ENCODE measurements at regions not wholly inside any gene's neighbourhood (a gene's known extent, or its start where the extent isn't known, plus 50 kb on each side); places are given as distances from the start of the nearest gene placed in this dataset.
"Not testable (repeated sequence)": the region's sequence is repeated elsewhere in the genome, so short reads cannot be mapped to it uniquely, and the experiment has no call there.

DNA sequence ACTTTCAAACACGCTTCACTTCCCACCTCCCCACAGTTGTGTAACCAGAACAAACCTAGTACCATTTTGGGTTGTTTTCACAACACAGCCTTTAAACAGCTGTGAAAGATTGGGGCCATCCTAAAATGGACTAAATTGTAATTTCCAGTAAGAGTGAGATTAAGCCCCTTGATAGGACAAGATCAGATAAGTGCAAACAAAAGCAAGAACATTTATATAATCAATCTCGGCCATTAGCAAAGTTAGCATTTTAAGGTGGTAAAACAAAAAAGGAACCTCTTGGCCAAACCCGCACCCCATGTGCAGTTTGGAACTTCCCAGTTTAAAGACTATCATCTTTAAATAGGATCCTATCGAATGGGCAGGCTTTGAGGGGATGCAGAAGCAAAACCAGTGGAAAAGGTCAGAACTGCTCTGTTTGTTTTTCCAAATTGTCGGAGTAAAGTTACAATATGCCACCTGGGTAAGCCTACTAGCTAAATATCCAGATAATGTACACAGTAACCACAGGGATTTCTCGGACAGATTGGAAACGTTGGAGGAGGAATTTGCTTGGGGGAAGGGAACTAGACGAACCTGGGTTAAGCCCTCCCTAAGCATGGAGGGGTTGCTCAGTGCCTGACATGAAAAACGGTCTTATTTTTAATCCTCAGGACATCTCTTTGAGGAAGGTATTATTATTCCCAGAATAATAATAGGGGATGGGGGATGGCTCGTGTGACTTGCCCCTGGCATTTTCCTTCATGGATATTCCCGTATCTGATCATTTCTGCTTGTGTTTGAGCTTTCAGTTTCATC, 159.8 kb upstream of the SALL4 start:
- Mint-ChIP-seq H3K4me1 (no peaks in the 10 kb centered on the region), H3K4me3 (no peak overlapping the region), H3K36me3 (no peaks in the 10 kb centered on the region), H3K27me3 (peaks cover 29% of the 10 kb centered on the region), H3K27ac (no peak overlapping the region), H3K9me3 (no peaks in the 10 kb centered on the region)
- no peak for ATAC-seq

DNA sequence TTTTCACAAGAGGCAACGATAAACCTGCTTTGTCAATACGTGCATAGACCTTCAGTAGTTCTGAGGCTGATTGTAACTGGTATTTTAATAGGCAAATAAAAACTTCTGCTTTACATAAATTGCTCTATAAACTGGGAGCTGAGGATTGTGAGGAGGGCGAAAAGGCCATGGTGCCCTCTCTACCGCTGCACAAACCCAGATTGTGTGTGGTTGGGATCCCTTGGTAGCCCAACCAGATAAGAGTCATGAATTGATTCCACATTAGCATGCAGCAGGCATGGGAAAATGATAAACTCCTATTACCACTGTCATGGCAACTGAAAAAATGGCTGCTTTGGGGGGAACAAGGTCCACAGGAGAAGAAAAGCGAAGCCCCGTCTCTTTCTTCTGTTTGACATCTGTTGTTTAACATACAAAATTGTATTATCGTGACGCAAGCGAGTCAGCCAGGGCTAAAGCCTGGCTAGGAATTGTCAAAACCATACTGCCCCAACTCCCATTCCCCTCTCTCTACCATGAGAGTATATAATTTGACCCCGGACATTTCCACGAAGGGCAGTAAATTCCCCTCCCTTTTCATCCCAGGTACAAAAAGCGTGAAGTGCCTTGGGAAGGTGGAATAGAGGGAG, 157.8 kb upstream of the SALL4 start:
- H3K4me3 Mint-ChIP-seq: no peak overlapping the region
- no peak overlapping the region for H3K27ac Mint-ChIP-seq
- H3K9me3 Mint-ChIP-seq: no peaks in the 10 kb centered on the region
- ATAC-seq: no peak
- peaks cover 29% of the 10 kb centered on the region for H3K27me3 Mint-ChIP-seq
- H3K4me1 Mint-ChIP-seq: no peaks in the 10 kb centered on the region
- H3K36me3 Mint-ChIP-seq: no peaks in the 10 kb centered on the region

GRCh38 chr20:51959066-51959542, 156.8 kb upstream of the SALL4 start:
- no peaks in the 10 kb centered on the region for H3K4me1 Mint-ChIP-seq
- H3K27me3 Mint-ChIP-seq: peaks cover 29% of the 10 kb centered on the region
- no peak overlapping the region for H3K27ac Mint-ChIP-seq
- H3K9me3 Mint-ChIP-seq: no peaks in the 10 kb centered on the region
- no peak for ATAC-seq
- no peaks in the 10 kb centered on the region for H3K36me3 Mint-ChIP-seq
- no peak overlapping the region for H3K4me3 Mint-ChIP-seq

GRCh38 chr20:51958099-51959065, 156.1 kb upstream of the SALL4 start:
- no peak for ATAC-seq
- Mint-ChIP-seq H3K27ac (no peak overlapping the region), H3K27me3 (peaks cover 29% of the 10 kb centered on the region), H3K9me3 (peaks cover 4% of the 10 kb centered on the region), H3K4me1 (no peaks in the 10 kb centered on the region), H3K36me3 (no peaks in the 10 kb centered on the region), H3K4me3 (no peak overlapping the region)

DNA sequence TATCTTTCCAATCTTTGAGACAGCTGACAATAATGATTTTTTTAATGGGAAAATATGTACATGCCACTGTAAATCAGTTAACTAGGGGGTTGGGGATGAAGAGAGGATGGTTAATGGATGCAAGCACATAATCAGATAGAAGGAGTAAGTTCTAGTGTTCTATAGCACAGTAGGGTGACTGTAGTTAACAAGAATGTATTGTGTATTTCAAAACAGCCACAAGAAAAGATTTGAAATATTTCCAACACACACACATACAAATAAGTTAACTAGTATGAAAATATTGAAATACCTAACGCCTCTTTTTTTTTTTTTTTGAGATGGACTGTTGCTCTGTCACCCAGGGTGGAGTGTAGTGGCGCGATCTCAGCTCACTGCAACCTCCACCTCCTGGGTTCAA, 153.4 kb upstream of the SALL4 start:
- Mint-ChIP-seq H3K36me3 (no peaks in the 10 kb centered on the region), H3K27ac (no peak overlapping the region), H3K27me3 (peaks cover 22% of the 10 kb centered on the region), H3K9me3 (peaks cover 4% of the 10 kb centered on the region), H3K4me1 (no peaks in the 10 kb centered on the region), H3K4me3 (no peak overlapping the region)
- ATAC-seq: no peak

DNA sequence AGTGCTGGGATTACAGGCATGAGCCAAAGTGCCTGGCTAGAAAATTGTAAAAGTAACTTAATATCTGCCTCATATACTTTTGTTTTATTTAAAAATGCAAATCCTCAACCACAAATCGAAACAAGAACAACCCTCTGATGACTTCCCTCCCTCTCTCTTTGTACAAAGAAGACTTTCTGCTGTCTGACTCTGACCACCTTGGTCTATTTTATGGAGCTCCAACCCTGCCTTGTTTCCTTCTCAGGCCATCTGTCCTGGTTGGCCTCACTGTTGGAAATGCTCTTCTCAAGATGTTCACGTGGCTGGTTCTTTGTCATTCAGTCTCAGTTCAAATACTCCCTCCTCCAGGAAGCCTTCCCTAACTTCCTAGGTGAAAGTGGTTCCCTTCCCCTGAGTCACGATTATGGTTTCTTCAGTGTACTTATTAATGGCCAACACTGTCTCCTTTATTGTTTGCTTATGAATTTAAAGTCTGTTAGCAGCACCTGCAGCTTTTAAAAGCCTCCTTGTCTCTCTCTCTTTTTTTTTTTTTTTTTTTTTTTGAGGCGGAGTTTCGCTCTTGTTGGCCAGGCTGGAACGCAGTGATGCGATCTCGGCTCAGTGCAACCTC, 151.5 kb upstream of the SALL4 start:
- Mint-ChIP-seq H3K4me1 (no peaks in the 10 kb centered on the region), H3K36me3 (no peaks in the 10 kb centered on the region), H3K4me3 (no peak overlapping the region), H3K9me3 (peaks cover 4% of the 10 kb centered on the region), H3K27ac (no peak overlapping the region), H3K27me3 (peaks cover 8% of the 10 kb centered on the region)
- ATAC-seq: no peak

DNA sequence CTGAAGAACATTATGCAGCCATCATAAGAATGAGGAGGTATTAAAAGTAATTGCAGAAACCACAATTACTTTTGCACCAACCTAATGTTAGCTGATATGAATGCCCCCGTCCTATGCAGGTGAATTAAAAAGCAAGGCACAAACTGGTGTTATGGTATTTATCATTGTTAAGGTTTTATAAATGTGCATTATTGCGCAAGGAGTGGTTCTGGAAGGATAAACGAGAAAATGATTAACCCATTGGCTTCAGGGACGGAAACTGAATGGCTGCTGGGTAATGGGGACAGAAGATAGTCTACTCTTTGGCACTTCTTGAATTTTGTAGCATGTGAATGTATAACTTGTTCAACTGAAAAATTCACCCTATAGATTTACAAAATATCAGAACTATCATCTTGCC, 148.6 kb upstream of the SALL4 start:
- peaks cover 4% of the 10 kb centered on the region for H3K9me3 Mint-ChIP-seq
- no peaks in the 10 kb centered on the region for H3K27me3 Mint-ChIP-seq
- H3K4me1 Mint-ChIP-seq: no peaks in the 10 kb centered on the region
- no peaks in the 10 kb centered on the region for H3K36me3 Mint-ChIP-seq
- ATAC-seq: no peak
- no peak overlapping the region for H3K4me3 Mint-ChIP-seq
- H3K27ac Mint-ChIP-seq: no peak overlapping the region

DNA sequence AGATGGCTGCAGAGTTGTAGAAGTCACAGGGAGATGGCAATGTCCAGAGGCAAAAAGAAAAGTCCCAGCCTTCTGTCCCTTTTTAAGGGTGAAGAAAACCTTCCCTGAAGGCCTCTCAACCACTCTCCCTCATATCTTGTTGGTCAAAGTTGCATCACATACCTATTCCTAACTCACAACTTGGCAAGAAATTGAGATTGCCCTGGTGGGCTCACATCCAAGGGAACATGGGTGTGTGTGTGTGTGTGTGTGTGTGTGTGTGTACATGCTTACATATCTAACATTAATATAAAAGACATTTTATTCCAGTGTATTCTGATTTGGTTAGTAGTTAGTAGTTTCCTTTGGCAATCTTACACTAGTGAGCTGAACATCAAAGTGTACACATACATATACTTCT, 144.3 kb upstream of the SALL4 start:
- Mint-ChIP-seq H3K9me3 (no peaks in the 10 kb centered on the region), H3K27ac (no peak overlapping the region), H3K4me3 (no peak overlapping the region), H3K4me1 (no peaks in the 10 kb centered on the region), H3K36me3 (no peaks in the 10 kb centered on the region), H3K27me3 (peaks cover 11% of the 10 kb centered on the region)
- no peak for ATAC-seq

- no peak overlapping the region for H3K4me3 Mint-ChIP-seq
- peaks cover 11% of the 10 kb centered on the region for H3K27me3 Mint-ChIP-seq
- no peaks in the 10 kb centered on the region for H3K4me1 Mint-ChIP-seq
- no peak overlapping the region for H3K27ac Mint-ChIP-seq
- no peaks in the 10 kb centered on the region for H3K36me3 Mint-ChIP-seq
- no peaks in the 10 kb centered on the region for H3K9me3 Mint-ChIP-seq
- no peak for ATAC-seq
Measured at GRCh38 chr20:51945881-51946280, 143.6 kb upstream of the SALL4 start.

DNA sequence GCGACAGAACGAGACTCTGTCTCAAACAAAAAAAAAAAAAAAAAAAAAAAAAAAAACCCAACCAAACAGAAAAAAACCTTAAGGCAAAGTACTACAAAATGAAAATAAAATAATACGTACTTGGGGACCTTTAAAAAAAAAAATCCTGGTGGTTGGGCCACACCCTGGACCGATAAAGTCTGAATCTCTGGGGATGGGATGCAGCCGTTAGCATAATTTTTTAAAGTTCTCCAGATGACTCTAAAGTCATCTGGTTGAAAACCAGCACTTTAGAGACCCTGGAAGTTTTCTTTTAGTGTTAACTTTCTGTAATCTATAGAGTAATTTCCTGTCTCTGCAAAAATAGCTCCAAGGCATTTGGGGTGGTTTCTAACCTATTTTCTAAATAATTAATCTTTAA, 142.9 kb upstream of the SALL4 start:
- Mint-ChIP-seq H3K27me3 (peaks cover 11% of the 10 kb centered on the region), H3K4me3 (no peak overlapping the region), H3K36me3 (no peaks in the 10 kb centered on the region), H3K4me1 (no peaks in the 10 kb centered on the region), H3K9me3 (no peaks in the 10 kb centered on the region), H3K27ac (no peak overlapping the region)
- no peak for ATAC-seq

DNA sequence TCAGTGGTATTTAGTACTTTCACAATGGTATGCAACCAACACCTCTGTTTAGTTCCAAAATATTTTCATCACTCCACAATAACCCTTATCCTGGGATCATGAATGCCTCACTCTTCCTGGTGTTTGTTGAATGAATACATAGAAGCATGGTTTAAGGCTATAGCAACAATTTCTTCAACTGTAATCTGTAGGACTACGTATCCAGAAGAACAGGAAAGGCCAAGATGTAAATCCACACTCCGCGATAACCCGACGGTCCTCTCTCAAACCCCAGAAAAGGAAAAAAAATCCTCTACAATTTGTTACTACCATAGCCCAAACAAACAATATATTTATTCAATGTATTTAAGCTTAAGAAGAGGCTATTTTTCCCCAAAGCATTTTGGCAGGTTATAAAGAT, 141.4 kb upstream of the SALL4 start:
- no peaks in the 10 kb centered on the region for H3K9me3 Mint-ChIP-seq
- H3K27me3 Mint-ChIP-seq: peaks cover 11% of the 10 kb centered on the region
- no peak overlapping the region for H3K27ac Mint-ChIP-seq
- H3K36me3 Mint-ChIP-seq: no peaks in the 10 kb centered on the region
- no peak overlapping the region for H3K4me3 Mint-ChIP-seq
- no peak for ATAC-seq
- H3K4me1 Mint-ChIP-seq: no peaks in the 10 kb centered on the region

DNA sequence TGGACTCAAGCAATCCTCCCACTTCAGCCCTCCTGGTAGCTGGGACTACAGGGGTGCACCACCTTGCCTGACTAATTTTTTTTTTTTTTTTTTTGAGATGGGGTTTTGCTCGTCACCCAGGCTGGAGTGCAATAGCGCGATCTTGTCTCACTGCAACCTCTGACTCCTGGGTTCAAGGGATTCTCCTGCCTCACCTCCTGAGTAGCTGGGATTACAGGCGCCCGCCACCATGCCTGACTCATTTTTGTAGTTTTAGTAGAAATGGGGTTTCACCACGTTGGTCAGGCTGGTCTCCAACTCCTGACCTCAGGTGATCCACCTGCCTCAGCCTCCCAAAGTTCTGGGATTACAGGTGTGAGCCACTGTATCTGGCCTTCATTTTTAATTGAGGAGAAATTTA, 141.0 kb upstream of the SALL4 start:
- H3K4me3 Mint-ChIP-seq, H3K4me1 Mint-ChIP-seq, ATAC-seq, H3K27ac Mint-ChIP-seq, H3K9me3 Mint-ChIP-seq, H3K36me3 Mint-ChIP-seq: not testable (repeated sequence)
- peaks cover 11% of the 10 kb centered on the region for H3K27me3 Mint-ChIP-seq

- peaks cover 11% of the 10 kb centered on the region for H3K27me3 Mint-ChIP-seq
- no peaks in the 10 kb centered on the region for H3K9me3 Mint-ChIP-seq
- no peak overlapping the region for H3K4me3 Mint-ChIP-seq
- H3K36me3 Mint-ChIP-seq: no peaks in the 10 kb centered on the region
- ATAC-seq: no peak
- H3K4me1 Mint-ChIP-seq: no peaks in the 10 kb centered on the region
- H3K27ac Mint-ChIP-seq: no peak overlapping the region
Measured at GRCh38 chr20:51941503-51941902, 139.2 kb upstream of the SALL4 start.

DNA sequence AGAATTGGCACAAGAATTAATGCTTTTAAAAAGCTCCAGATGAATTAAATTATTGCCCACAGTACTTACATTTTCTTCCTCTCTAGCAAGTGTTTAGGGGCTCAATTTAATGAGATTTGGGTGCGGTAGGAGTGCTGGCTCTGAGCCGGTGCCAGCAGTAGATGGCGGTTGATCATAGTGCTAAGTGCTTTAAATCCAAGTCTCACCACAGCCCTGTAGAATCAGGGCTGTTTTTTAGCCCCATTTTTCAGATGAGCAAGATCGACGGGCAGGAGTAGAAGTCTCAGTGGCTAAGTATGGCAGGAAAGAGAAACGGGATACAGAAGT, 136.9 kb upstream of the SALL4 start:
- Mint-ChIP-seq H3K4me3 (no peak overlapping the region), H3K9me3 (no peaks in the 10 kb centered on the region), H3K36me3 (no peaks in the 10 kb centered on the region), H3K27ac (no peak overlapping the region), H3K4me1 (no peaks in the 10 kb centered on the region), H3K27me3 (peaks cover 5% of the 10 kb centered on the region)
- no peak for ATAC-seq

DNA sequence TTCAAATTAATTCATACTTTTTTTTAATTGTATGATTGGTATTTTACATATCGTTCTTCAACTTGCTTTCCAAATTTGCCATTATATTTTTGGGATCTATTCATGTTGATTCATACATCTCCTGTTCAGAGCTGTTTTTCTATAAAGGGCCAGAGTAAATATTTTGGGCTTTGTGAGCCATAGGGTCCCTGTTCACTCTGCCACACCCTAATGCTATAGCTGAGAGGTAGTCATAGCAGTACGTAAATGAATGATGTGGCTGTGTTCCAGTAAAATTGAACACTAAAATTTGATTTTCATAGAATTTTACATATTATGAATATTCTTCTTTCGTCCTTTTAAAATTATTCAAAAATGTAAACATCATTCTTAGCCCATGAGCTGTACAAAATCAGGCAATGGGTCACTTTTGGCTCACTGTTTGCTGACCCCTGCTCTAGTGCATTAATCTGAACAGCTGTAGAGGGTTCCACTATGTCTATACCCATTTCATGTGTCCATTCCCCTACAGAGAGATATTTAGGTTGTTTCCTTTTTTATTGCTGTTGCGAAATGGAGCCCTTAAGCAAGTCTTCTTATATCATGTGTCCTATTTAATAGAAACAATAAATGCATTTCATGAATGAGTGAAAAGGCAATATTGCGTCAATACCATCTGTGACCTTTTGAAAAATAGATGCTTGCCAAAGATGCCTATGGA, 136.4 kb upstream of the SALL4 start:
- H3K9me3 Mint-ChIP-seq: no peaks in the 10 kb centered on the region
- no peaks in the 10 kb centered on the region for H3K27me3 Mint-ChIP-seq
- ATAC-seq: no peak
- no peaks in the 10 kb centered on the region for H3K36me3 Mint-ChIP-seq
- H3K4me1 Mint-ChIP-seq: no peaks in the 10 kb centered on the region
- no peak overlapping the region for H3K4me3 Mint-ChIP-seq
- H3K27ac Mint-ChIP-seq: no peak overlapping the region
